ENCODE measurements at regions not wholly inside any gene's neighbourhood (a gene's known extent, or its start where the extent isn't known, plus 50 kb on each side); places are given as distances from the start of the nearest gene placed in this dataset.

DNA sequence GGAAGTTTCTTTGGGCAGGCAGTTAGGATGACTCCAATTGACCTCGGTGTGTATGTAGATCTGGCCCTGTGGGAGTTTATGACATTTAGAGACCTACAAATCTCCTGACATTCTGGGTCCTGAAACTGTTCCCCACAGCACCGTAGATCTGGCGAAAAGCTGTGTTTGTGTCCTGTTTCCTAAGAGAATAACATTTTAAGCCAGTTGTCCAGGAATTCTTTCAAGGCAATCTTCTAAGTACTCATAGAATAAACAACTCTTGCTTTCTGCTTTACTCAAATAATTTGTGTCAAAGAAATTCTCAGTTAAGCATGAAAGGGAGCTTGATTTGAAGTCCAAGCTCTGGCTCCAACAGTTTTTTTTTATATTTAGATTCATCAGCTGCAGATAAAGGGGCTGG lies 78.5 kb upstream of the ELAC2 start:
- TF ChIP-seq, protein P1, sequence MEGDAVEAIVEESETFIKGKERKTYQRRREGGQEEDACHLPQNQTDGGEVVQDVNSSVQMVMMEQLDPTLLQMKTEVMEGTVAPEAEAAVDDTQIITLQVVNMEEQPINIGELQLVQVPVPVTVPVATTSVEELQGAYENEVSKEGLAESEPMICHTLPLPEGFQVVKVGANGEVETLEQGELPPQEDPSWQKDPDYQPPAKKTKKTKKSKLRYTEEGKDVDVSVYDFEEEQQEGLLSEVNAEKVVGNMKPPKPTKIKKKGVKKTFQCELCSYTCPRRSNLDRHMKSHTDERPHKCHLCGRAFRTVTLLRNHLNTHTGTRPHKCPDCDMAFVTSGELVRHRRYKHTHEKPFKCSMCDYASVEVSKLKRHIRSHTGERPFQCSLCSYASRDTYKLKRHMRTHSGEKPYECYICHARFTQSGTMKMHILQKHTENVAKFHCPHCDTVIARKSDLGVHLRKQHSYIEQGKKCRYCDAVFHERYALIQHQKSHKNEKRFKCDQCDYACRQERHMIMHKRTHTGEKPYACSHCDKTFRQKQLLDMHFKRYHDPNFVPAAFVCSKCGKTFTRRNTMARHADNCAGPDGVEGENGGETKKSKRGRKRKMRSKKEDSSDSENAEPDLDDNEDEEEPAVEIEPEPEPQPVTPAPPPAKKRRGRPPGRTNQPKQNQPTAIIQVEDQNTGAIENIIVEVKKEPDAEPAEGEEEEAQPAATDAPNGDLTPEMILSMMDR (IDR thresholded peaks at IDR 0.05), result no peak
- no peak for TF ChIP-seq ZFX (IDR thresholded peaks at IDR 0.05; ENCODE audit: borderline replicate concordance)
